Immature natural killer cell (primary cell): ENCODE measurements at regions not wholly inside any gene's neighbourhood (a gene's known extent, or its start where the extent isn't known, plus 50 kb on each side); places are given as distances from the start of the nearest gene placed in this dataset.
"Not testable (repeated sequence)": the region's sequence is repeated elsewhere in the genome, so short reads cannot be mapped to it uniquely, and the experiment has no call there.

Source experiments
- DNase-seq, 3 donors: peaks; one replicate each; pipeline ENCODE4 v3.0.0; 2022; ENCODE audit warnings: mixed read lengths in 1 of 3
- H3K27ac Mint-ChIP-seq, 6 donors: one replicate each; pipeline ENCODE4 v1.8.0; 2020; ENCODE audit warnings: mixed read lengths in 6 of 6, mild to moderate bottlenecking in 5 of 6, inconsistent platforms in 4 of 6, moderate library complexity in 3 of 6
- H3K27me3 Mint-ChIP-seq, 3 donors: one replicate each; pipeline ENCODE4 v1.8.0; 2020 to 2021; ENCODE audit warnings: low read depth in 3 of 3, mild to moderate bottlenecking in 3 of 3, mixed read lengths in 3 of 3, moderate library complexity in 3 of 3, inconsistent platforms in 1 of 3
- H3K36me3 Mint-ChIP-seq, 3 donors: one replicate each; pipeline ENCODE4 v1.8.0; 2020; ENCODE audit warnings: mixed read lengths in 3 of 3, inconsistent platforms in 2 of 3, mild to moderate bottlenecking in 2 of 3
- H3K4me1 Mint-ChIP-seq, 2 donors: one replicate each; pipeline ENCODE4 v1.8.0; 2020; ENCODE audit warnings: inconsistent platforms in 2 of 2, mild to moderate bottlenecking in 2 of 2, mixed read lengths in 2 of 2, moderate library complexity in 1 of 2
- H3K4me3 Mint-ChIP-seq, 5 donors: one replicate each; pipeline ENCODE4 v1.8.0; 2020; ENCODE audit warnings: mild to moderate bottlenecking in 5 of 5, mixed read lengths in 5 of 5, inconsistent platforms in 3 of 5, moderate library complexity in 3 of 5
- H3K9me3 Mint-ChIP-seq, 6 donors: one replicate each; pipeline ENCODE4 v1.8.0; 2020; ENCODE audit warnings: mild to moderate bottlenecking in 6 of 6, mixed read lengths in 6 of 6, inconsistent platforms in 4 of 6, moderate library complexity in 3 of 6

- Mint-ChIP-seq H3K9me3 (no peaks in the 10 kb centered on the region), H3K4me1 (peaks cover under 1 to 2% of the 10 kb centered on the region in 2 donors), H3K27ac (peak overlapping the region in 1 of 6 donors; percentile 14), H3K36me3 (no peaks in the 10 kb centered on the region), H3K4me3 (no peak overlapping the region), H3K27me3 (peaks cover 2 to 4% (median 2%) of the 10 kb centered on the region in 3 donors)
- no peak for DNase-seq
Observed at GRCh38 chr6:111925296-111925695, 52.0 kb upstream of the FYN start.

DNA sequence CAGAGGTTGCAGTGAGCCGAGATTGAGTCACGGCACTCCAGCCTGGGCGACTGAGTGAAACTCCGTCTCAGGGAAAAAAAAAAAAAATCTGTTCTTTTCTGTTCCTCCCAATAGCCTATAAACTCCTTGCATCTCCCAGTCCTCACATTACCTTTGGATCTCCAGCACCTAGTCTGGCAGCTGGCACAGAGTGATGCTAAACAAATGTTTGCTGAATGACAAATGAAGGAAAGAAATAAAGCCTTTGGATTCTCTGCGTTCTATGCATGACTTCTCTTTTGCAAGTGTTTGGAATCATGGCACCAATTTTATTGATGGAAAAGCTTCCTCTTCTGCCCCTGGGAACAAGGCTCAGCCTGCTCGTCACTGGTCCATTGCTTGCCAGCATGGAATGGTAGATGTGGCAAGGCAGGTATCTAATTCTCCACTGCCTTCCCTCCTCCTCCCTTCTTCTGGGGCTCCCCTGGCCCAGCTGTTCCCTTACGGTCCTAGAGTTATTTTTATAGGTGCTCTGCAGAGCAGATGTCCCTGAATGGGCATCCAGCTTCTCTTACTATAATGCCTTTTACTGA lies 53.6 kb upstream of the FYN start:
- no peak for DNase-seq
- no peak overlapping the region for H3K27ac Mint-ChIP-seq
- no peaks in the 10 kb centered on the region for H3K4me1 Mint-ChIP-seq
- peaks cover 1 to 3% (median 2%) of the 10 kb centered on the region in 3 donors for H3K36me3 Mint-ChIP-seq
- H3K4me3 Mint-ChIP-seq, result no peak overlapping the region
- H3K27me3 Mint-ChIP-seq, result peaks cover 0 to 4% (median 4%) of the 10 kb centered on the region in 3 donors
- H3K9me3 Mint-ChIP-seq, result peaks cover 0 to 4% (median under 1%) of the 10 kb centered on the region in 6 donors

- no peak for DNase-seq
- peaks cover 3 to 9% (median 5%) of the 10 kb centered on the region in 6 donors for H3K9me3 Mint-ChIP-seq
- no peak overlapping the region for H3K4me3 Mint-ChIP-seq
- H3K4me1 Mint-ChIP-seq, result no peaks in the 10 kb centered on the region
- peaks cover 6 to 8% (median 6%) of the 10 kb centered on the region in 3 donors for H3K36me3 Mint-ChIP-seq
- H3K27me3 Mint-ChIP-seq, result peaks cover 0 to 6% (median 5%) of the 10 kb centered on the region in 3 donors
- H3K27ac Mint-ChIP-seq, result no peak overlapping the region
Observed at GRCh38 chr6:111927321-111927720, 54.1 kb upstream of the FYN start.

DNA sequence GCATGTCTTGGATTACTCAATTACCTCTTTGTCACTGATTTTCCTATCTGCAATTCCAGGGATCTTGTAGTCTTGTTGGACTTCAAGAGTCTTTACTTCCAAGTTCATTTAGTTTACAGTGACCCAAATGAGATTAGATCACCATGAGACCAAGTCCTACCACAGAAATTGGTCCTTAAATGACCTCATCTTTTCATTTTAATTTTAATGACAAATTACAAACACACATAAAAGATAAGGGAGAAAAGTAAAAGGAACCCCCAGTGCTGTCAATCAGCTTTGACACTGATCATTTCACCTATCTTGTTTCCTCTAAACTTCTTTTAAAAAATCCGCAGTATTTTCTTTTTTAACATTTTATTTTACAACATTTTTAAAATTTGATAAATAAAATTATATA lies 54.9 kb upstream of the FYN start:
- DNase-seq, result no peak
- Mint-ChIP-seq H3K27me3 (peaks cover 0 to 8% (median 7%) of the 10 kb centered on the region in 3 donors), H3K36me3 (peaks cover 6 to 13% (median 9%) of the 10 kb centered on the region in 3 donors), H3K9me3 (peaks cover 4 to 15% (median 9%) of the 10 kb centered on the region in 6 donors), H3K27ac (no peak overlapping the region), H3K4me3 (no peak overlapping the region), H3K4me1 (no peaks in the 10 kb centered on the region)

DNA sequence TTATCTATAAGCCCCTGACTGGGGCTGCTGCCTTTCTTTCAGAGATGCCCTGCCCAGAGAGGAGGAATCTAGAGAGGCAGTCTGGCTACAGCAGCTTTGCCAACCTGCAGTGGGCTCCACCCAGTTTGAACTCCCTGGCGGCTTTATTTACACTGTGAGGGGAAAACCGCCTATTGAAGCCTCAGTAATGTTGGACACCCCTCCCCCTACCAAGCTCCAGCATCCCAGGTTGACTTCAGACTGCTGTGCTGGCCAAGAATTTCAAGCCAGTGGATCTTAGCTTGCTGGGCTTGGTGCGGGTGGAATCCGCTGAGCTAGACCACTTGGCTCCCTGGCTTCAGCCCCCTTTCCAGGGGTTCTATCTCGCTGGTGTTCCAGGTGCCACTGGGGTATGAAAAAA lies 61.4 kb upstream of the FYN start:
- Mint-ChIP-seq H3K9me3 (peaks cover 4 to 15% (median 10%) of the 10 kb centered on the region in 6 donors), H3K36me3 (peaks cover 6 to 19% (median 9%) of the 10 kb centered on the region in 3 donors)
- H3K27ac Mint-ChIP-seq, H3K4me3 Mint-ChIP-seq, DNase-seq, H3K27me3 Mint-ChIP-seq, H3K4me1 Mint-ChIP-seq: not testable (repeated sequence)

DNA sequence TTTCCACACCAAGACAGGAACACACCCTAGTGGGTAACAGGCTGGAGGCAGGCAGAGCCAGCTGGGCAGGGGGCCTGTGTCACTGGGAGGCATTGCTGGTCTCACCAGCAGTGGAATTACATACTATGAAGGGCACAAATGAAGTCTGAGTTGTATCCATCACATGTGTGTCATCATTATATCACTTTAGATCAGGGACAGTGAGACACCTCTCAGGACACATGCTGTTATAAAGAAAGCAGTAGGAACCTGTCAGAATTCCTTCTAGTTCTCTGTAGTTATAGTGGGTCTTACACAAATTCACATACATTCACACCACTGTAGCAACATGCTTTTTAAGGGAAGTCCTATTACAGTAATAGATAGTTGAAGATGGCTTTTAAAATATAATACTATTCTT lies 63.5 kb upstream of the FYN start:
- DNase-seq, result no peak
- Mint-ChIP-seq H3K4me1 (no peaks in the 10 kb centered on the region), H3K27ac (no peak overlapping the region), H3K9me3 (peaks cover 4 to 13% (median 9%) of the 10 kb centered on the region in 6 donors), H3K36me3 (peaks cover 5 to 22% (median 8%) of the 10 kb centered on the region in 3 donors), H3K4me3 (no peak overlapping the region), H3K27me3 (peaks cover 0 to 5% (median 3%) of the 10 kb centered on the region in 3 donors)

DNA sequence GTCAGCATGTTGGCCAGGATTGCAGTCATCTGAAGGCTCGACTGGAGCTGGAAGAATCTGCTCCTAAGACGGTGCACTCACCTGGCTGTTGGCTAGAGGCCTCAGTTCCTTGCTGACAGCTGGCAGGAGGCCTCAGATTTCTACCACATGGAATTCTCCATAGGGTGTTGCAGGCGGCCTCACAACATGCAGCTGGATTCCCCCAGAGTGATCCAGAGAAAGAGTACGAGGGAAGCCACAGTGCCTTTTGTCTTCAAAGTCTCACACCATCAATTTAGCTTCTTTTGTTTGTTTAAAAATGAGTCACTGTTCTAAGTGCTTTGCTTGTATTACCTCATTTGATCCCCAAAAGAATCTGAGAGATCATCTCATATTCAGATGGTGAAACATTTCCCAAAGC lies 65.5 kb upstream of the FYN start:
- no peak overlapping the region for H3K4me3 Mint-ChIP-seq
- no peaks in the 10 kb centered on the region for H3K27me3 Mint-ChIP-seq
- H3K4me1 Mint-ChIP-seq, result no peaks in the 10 kb centered on the region
- no peak overlapping the region for H3K27ac Mint-ChIP-seq
- peaks cover 0 to 2% (median 0%) of the 10 kb centered on the region in 6 donors for H3K9me3 Mint-ChIP-seq
- H3K36me3 Mint-ChIP-seq, result peaks cover 0 to 12% (median 0%) of the 10 kb centered on the region in 3 donors
- DNase-seq, result no peak

DNA sequence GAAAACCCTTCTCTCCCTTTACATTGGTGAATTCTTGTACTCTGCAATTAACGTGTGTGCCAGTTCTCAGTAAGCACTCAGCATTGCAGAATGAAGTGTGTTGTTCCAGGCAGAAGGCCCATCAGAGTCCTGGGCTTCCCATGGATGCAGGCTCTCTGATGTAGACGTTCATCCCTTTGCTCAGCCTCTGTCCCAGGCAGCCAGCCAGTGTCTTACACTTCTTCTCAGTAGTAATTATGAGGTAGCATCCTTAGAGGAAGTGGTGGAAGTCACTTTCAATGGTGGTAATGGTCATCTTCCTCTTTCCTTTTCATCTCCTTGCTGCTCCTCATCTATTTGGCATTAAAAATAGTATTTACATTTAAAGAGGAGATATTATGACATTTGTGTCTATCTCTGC lies 66.7 kb upstream of the FYN start:
- Mint-ChIP-seq H3K27me3 (peaks cover 0 to 8% (median 0%) of the 10 kb centered on the region in 3 donors), H3K36me3 (peaks cover 0 to 12% (median 0%) of the 10 kb centered on the region in 3 donors), H3K27ac (no peak overlapping the region), H3K4me3 (no peak overlapping the region), H3K9me3 (peaks cover 0 to 2% (median 0%) of the 10 kb centered on the region in 6 donors), H3K4me1 (no peaks in the 10 kb centered on the region)
- no peak for DNase-seq

DNA sequence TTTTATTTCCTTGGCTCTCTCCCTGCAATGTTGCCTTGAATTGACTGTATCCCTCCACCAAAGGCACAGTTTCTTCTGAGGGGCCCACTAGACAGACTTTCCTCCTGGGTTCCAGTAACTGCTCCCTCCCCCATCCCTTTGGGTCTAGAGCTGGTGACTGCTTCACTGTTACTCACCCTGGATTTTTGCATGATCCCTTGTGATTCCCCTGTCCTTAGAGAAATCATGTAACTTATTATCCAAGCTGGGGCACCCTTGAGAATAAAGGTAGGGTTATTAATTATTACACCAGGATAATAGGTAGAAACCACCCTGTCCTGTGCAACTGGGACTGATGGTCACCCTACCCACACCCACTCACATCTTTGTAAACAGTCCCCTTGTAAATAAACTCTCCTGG lies 67.5 kb upstream of the FYN start:
- DNase-seq, result no peak
- no peak overlapping the region for H3K4me3 Mint-ChIP-seq
- peaks cover 0 to 2% (median 0%) of the 10 kb centered on the region in 6 donors for H3K9me3 Mint-ChIP-seq
- peaks cover 0 to 12% (median 0%) of the 10 kb centered on the region in 3 donors for H3K36me3 Mint-ChIP-seq
- H3K4me1 Mint-ChIP-seq, result no peaks in the 10 kb centered on the region
- no peak overlapping the region for H3K27ac Mint-ChIP-seq
- H3K27me3 Mint-ChIP-seq, result peaks cover 0 to 8% (median 2%) of the 10 kb centered on the region in 3 donors

- Mint-ChIP-seq H3K27ac (no peak overlapping the region), H3K4me3 (no peak overlapping the region), H3K27me3 (peaks cover 0 to 8% (median 2%) of the 10 kb centered on the region in 3 donors), H3K4me1 (no peaks in the 10 kb centered on the region), H3K36me3 (peaks cover 0 to 12% (median 0%) of the 10 kb centered on the region in 3 donors), H3K9me3 (peaks cover 0 to 2% (median 0%) of the 10 kb centered on the region in 6 donors)
- DNase-seq, result no peak
Observed at GRCh38 chr6:111941686-111942330, 68.6 kb upstream of the FYN start.

- Mint-ChIP-seq H3K9me3 (peaks cover 0 to 2% (median 0%) of the 10 kb centered on the region in 6 donors), H3K27me3 (peaks cover 0 to 8% (median 2%) of the 10 kb centered on the region in 3 donors), H3K4me3 (no peak overlapping the region), H3K36me3 (peaks cover 0 to 12% (median 0%) of the 10 kb centered on the region in 3 donors), H3K4me1 (no peaks in the 10 kb centered on the region), H3K27ac (peak overlapping the region in 1 of 6 donors; percentile 18)
- no peak for DNase-seq
Observed at GRCh38 chr6:111942561-111942960, 69.3 kb upstream of the FYN start.

GRCh38 chr6:111943266-111943665 lies 70.0 kb upstream of the FYN start:
- H3K36me3 Mint-ChIP-seq, result peaks cover 0 to 12% (median 0%) of the 10 kb centered on the region in 3 donors
- no peaks in the 10 kb centered on the region for H3K4me1 Mint-ChIP-seq
- peaks cover 0 to 8% (median 2%) of the 10 kb centered on the region in 3 donors for H3K27me3 Mint-ChIP-seq
- H3K9me3 Mint-ChIP-seq, result peaks cover 0 to 2% (median 0%) of the 10 kb centered on the region in 6 donors
- DNase-seq, result no peak
- no peak overlapping the region for H3K27ac Mint-ChIP-seq
- H3K4me3 Mint-ChIP-seq, result no peak overlapping the region

GRCh38 chr6:111943726-111944125 lies 70.5 kb upstream of the FYN start:
- Mint-ChIP-seq H3K27me3 (peaks cover 0 to 11% (median 2%) of the 10 kb centered on the region in 3 donors), H3K4me3 (no peak overlapping the region), H3K36me3 (peaks cover 0 to 12% (median 0%) of the 10 kb centered on the region in 3 donors), H3K9me3 (peaks cover 0 to 2% (median 0%) of the 10 kb centered on the region in 6 donors), H3K4me1 (no peaks in the 10 kb centered on the region), H3K27ac (no peak overlapping the region)
- no peak for DNase-seq

- no peaks in the 10 kb centered on the region for H3K4me1 Mint-ChIP-seq
Observed at GRCh38 chr6:111944541-111944940, 71.3 kb upstream of the FYN start.

More at GRCh38 chr6:111944541-111944940, 71.3 kb upstream of the FYN start:
- H3K27me3 Mint-ChIP-seq, result peaks cover 0 to 11% (median 2%) of the 10 kb centered on the region in 3 donors
- H3K9me3 Mint-ChIP-seq, result peaks cover 0 to 2% (median 0%) of the 10 kb centered on the region in 6 donors
- DNase-seq, result no peak
- H3K4me3 Mint-ChIP-seq, result no peak overlapping the region
- H3K36me3 Mint-ChIP-seq, result peaks cover 0 to 12% (median 0%) of the 10 kb centered on the region in 3 donors
- no peak overlapping the region for H3K27ac Mint-ChIP-seq
